Activated T-cell treated with anti-CD3 and anti-CD28 coated beads, Interleukin-2, amount 50 U/mL, for 24 hours (primary cell): ENCODE measurements at regions not wholly inside any gene's neighbourhood (a gene's known extent, or its start where the extent isn't known, plus 50 kb on each side); places are given as distances from the start of the nearest gene placed in this dataset.

Source experiments
- DNase-seq: peaks from one replicate; pipeline ENCODE4 v3.0.0-alpha.2; 2020
- H3K27ac Mint-ChIP-seq: 2 replicates; pipeline ENCODE4 v1.8.0; 2020; ENCODE audit warnings: mild to moderate bottlenecking, mixed read lengths
- H3K27me3 Mint-ChIP-seq: 2 replicates; pipeline ENCODE4 v1.8.0; 2020; ENCODE audit warnings: mixed read lengths
- H3K36me3 Mint-ChIP-seq: 2 replicates; pipeline ENCODE4 v1.8.0; 2020; ENCODE audit warnings: low read depth, mixed read lengths
- H3K4me1 Mint-ChIP-seq: 2 replicates; pipeline ENCODE4 v1.8.0; 2020; ENCODE audit warnings: low read depth, mixed read lengths
- H3K4me3 Mint-ChIP-seq: 2 replicates; pipeline ENCODE4 v1.8.0; 2020; ENCODE audit warnings: mild to moderate bottlenecking, moderate library complexity, mixed read lengths
- H3K9me3 Mint-ChIP-seq: 2 replicates; pipeline ENCODE4 v1.8.0; 2020; ENCODE audit warnings: mixed read lengths

DNA sequence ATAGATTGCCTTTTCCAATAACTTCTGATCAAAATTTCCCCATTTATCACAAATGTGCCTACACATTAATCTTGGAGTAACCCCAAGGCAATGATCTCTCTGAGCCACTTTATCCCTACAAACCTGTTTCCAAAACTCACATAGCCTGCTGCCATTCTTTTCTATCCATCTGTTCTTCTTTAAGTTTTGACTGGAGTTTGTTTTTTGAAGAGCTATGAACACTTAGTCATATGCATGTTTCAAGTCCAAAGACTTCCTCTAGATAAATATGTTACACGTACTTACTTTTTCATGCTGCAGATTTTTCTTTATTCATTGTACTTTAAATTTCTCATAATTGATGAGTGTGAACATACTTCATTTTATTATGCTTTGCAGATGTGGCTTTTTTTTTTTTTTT, 488.9 kb upstream of the CITED2 start:
- Mint-ChIP-seq H3K9me3 (no peaks in the 10 kb centered on the region), H3K27me3 (no peaks in the 10 kb centered on the region), H3K27ac (no peak overlapping the region), H3K36me3 (no peaks in the 10 kb centered on the region), H3K4me1 (peaks cover 2% of the 10 kb centered on the region), H3K4me3 (no peak overlapping the region)
- DNase-seq: no peak

DNA sequence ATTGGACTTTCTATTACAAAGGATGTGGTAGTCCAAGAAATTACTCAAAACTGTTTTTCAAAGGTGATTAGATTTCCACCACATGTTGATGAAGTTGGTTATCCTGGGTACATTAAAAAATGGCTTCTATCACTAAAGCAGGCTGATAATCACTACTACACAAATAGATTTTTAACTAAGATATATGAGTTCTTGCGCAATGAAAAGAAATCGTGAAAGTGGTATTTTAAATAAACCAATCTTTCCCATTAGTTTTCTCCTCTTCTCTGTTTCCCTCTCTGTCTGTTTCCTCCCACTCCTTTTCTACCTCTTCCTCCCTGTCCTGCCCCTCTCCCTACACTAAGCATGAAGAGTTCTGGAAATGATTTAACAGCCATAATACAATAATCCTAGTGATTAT, 487.9 kb upstream of the CITED2 start:
- no peaks in the 10 kb centered on the region for H3K27me3 Mint-ChIP-seq
- no peaks in the 10 kb centered on the region for H3K36me3 Mint-ChIP-seq
- DNase-seq: no peak
- no peaks in the 10 kb centered on the region for H3K9me3 Mint-ChIP-seq
- no peak overlapping the region for H3K27ac Mint-ChIP-seq
- H3K4me1 Mint-ChIP-seq: peaks cover 2% of the 10 kb centered on the region
- no peak overlapping the region for H3K4me3 Mint-ChIP-seq

DNA sequence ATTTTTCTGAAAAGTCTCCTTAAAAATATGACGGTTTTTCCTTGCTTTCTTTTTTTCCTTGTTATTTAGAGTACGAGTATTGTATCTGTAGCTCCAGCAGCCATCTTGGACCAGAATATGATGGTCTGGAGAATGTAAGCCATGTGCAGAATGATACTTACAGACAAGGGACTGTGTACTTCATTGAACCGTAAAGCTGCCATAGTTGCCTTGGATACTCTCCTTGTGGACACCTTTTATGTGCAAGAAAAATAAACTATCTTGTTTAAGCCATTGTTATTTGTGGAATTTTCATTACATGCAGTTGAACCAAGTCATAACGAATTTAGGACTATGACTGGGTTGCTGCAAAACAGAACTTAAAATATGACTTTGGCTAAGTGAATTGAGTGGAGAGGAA, 485.8 kb upstream of the CITED2 start:
- no peak for DNase-seq
- no peaks in the 10 kb centered on the region for H3K9me3 Mint-ChIP-seq
- no peaks in the 10 kb centered on the region for H3K36me3 Mint-ChIP-seq
- no peak overlapping the region for H3K27ac Mint-ChIP-seq
- H3K4me1 Mint-ChIP-seq: peaks cover 2% of the 10 kb centered on the region
- no peak overlapping the region for H3K4me3 Mint-ChIP-seq
- no peaks in the 10 kb centered on the region for H3K27me3 Mint-ChIP-seq

DNA sequence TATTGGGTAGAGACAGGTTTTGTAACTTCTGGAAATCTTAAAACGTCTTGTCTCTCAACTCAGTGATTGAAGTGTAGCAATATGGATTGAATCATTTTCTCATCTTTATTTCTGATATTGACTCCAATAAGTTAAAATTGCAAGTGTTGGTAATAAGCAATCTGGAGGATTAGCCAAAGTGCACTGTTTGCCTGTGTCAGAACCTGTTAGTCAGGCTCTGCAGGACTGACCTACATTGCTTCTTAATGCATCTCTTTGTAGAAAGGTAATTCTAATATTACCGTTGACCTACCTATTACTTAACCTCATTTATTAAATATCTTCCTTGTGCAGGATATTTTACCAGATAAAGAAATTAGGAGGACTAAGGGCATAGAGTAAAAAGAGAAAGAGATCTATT, 484.0 kb upstream of the CITED2 start:
- no peak overlapping the region for H3K27ac Mint-ChIP-seq
- no peak overlapping the region for H3K4me3 Mint-ChIP-seq
- no peak for DNase-seq
- no peaks in the 10 kb centered on the region for H3K36me3 Mint-ChIP-seq
- H3K4me1 Mint-ChIP-seq: no peaks in the 10 kb centered on the region
- no peaks in the 10 kb centered on the region for H3K27me3 Mint-ChIP-seq
- no peaks in the 10 kb centered on the region for H3K9me3 Mint-ChIP-seq

DNA sequence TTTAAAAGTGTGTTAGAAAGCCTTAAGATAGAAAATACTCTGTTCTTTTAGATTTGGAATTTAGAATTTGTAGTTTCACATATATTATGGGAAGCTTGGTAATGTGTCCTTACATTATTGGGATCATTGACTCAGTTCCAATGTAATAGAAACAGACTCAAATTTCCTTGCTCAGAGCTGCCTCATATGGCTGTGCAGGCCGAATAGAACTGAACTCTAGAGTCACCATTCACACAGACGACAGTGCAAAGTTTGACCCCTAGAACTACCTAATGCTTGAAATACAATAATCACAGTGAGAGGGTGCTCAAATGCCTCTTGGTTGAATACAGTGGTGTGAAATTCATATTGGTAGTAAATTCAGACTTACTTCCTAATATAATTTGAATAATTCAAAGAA, 482.7 kb upstream of the CITED2 start:
- Mint-ChIP-seq H3K9me3 (no peaks in the 10 kb centered on the region), H3K27me3 (no peaks in the 10 kb centered on the region), H3K4me3 (no peak overlapping the region), H3K27ac (no peak overlapping the region), H3K36me3 (no peaks in the 10 kb centered on the region), H3K4me1 (no peaks in the 10 kb centered on the region)
- no peak for DNase-seq

DNA sequence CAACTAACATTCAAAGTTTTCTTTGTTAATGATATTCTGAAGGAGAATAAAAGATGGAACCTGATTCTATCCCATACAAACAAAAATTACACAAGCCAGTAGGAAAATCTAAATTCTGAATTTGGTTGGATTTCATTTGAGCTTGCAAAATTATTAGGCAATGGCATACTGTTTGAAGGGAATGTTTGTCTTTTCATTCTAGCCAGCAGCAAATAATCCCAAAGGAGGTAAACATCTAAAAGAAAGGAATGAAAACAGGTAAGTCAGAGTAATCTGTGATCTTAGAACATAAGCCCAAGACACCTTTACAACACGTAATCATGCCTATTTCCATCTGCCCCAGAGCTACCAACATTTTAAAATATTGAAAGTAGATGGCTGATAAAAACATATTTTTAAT, 482.1 kb upstream of the CITED2 start:
- H3K9me3 Mint-ChIP-seq: no peaks in the 10 kb centered on the region
- no peak overlapping the region for H3K27ac Mint-ChIP-seq
- no peaks in the 10 kb centered on the region for H3K27me3 Mint-ChIP-seq
- H3K4me3 Mint-ChIP-seq: no peak overlapping the region
- no peaks in the 10 kb centered on the region for H3K4me1 Mint-ChIP-seq
- DNase-seq: no peak
- no peaks in the 10 kb centered on the region for H3K36me3 Mint-ChIP-seq

DNA sequence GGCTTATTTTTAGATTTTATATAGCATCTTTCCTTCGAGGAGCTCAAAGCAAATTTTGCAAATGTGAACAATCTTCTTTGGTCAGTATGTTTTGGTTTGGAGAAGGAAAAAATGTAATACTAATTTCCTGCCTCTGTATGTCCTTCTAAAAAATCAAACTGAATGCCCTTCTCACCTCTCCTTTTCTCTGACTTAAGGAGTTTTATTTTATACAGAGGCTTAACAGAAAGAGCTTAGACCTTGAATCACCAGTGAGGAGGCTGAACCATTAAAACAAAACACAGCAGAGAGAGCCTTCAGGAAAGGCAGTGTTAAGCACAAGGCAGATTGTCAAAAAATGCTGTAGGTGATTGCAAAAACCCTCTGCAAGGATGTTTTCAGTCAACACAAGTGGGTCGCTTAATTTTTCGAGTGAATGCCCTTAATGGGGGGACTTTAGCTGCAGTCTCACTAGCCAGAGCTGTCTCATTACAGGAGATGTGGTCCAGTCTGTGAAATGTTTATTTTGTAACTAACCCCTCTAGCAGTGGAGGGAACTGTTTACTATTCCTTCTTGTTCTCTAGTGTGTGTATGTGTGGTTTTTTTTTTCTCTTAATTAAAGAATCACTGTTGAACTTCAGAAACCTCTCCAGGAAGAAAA, 481.3 kb upstream of the CITED2 start:
- no peaks in the 10 kb centered on the region for H3K27me3 Mint-ChIP-seq
- H3K27ac Mint-ChIP-seq: no peak overlapping the region
- H3K9me3 Mint-ChIP-seq: no peaks in the 10 kb centered on the region
- no peaks in the 10 kb centered on the region for H3K4me1 Mint-ChIP-seq
- H3K4me3 Mint-ChIP-seq: no peak overlapping the region
- DNase-seq: no peak
- H3K36me3 Mint-ChIP-seq: no peaks in the 10 kb centered on the region

GRCh38 chr6:139853302-139853992, 479.0 kb upstream of the CITED2 start:
- H3K4me1 Mint-ChIP-seq: no peaks in the 10 kb centered on the region
- H3K27ac Mint-ChIP-seq: no peak overlapping the region
- H3K4me3 Mint-ChIP-seq: no peak overlapping the region
- no peaks in the 10 kb centered on the region for H3K36me3 Mint-ChIP-seq
- H3K9me3 Mint-ChIP-seq: peaks cover 2% of the 10 kb centered on the region
- H3K27me3 Mint-ChIP-seq: no peaks in the 10 kb centered on the region
- no peak for DNase-seq

GRCh38 chr6:139852488-139853140, 478.2 kb upstream of the CITED2 start:
- Mint-ChIP-seq H3K27me3 (no peaks in the 10 kb centered on the region), H3K4me3 (no peak overlapping the region), H3K4me1 (no peaks in the 10 kb centered on the region)

GRCh38 chr6:139852067-139852466, 477.6 kb upstream of the CITED2 start:
- Mint-ChIP-seq H3K4me1 (no peaks in the 10 kb centered on the region), H3K27ac (no peak overlapping the region), H3K36me3 (no peaks in the 10 kb centered on the region), H3K9me3 (peaks cover 2% of the 10 kb centered on the region), H3K4me3 (no peak overlapping the region), H3K27me3 (no peaks in the 10 kb centered on the region)
- no peak for DNase-seq

More at GRCh38 chr6:139852488-139853140, 478.2 kb upstream of the CITED2 start:
- H3K9me3 Mint-ChIP-seq: peaks cover 2% of the 10 kb centered on the region
- no peak overlapping the region for H3K27ac Mint-ChIP-seq
- no peaks in the 10 kb centered on the region for H3K36me3 Mint-ChIP-seq
- DNase-seq: no peak

GRCh38 chr6:139851206-139851605, 476.8 kb upstream of the CITED2 start:
- Mint-ChIP-seq H3K4me3 (no peak overlapping the region), H3K9me3 (peaks cover 2% of the 10 kb centered on the region), H3K4me1 (no peaks in the 10 kb centered on the region), H3K27ac (no peak overlapping the region), H3K27me3 (no peaks in the 10 kb centered on the region), H3K36me3 (no peaks in the 10 kb centered on the region)
- DNase-seq: no peak

GRCh38 chr6:139850512-139850911, 476.1 kb upstream of the CITED2 start:
- Mint-ChIP-seq H3K4me3 (no peak overlapping the region), H3K4me1 (no peaks in the 10 kb centered on the region), H3K27me3 (no peaks in the 10 kb centered on the region), H3K36me3 (no peaks in the 10 kb centered on the region), H3K27ac (no peak overlapping the region), H3K9me3 (peaks cover 2% of the 10 kb centered on the region)
- DNase-seq: no peak

GRCh38 chr6:139847457-139847813, 473.0 kb upstream of the CITED2 start:
- no peak overlapping the region for H3K4me3 Mint-ChIP-seq
- H3K4me1 Mint-ChIP-seq: no peaks in the 10 kb centered on the region
- no peaks in the 10 kb centered on the region for H3K36me3 Mint-ChIP-seq
- H3K27me3 Mint-ChIP-seq: peaks cover 2% of the 10 kb centered on the region
- no peak for DNase-seq
- no peak overlapping the region for H3K27ac Mint-ChIP-seq
- peaks cover 2% of the 10 kb centered on the region for H3K9me3 Mint-ChIP-seq

DNA sequence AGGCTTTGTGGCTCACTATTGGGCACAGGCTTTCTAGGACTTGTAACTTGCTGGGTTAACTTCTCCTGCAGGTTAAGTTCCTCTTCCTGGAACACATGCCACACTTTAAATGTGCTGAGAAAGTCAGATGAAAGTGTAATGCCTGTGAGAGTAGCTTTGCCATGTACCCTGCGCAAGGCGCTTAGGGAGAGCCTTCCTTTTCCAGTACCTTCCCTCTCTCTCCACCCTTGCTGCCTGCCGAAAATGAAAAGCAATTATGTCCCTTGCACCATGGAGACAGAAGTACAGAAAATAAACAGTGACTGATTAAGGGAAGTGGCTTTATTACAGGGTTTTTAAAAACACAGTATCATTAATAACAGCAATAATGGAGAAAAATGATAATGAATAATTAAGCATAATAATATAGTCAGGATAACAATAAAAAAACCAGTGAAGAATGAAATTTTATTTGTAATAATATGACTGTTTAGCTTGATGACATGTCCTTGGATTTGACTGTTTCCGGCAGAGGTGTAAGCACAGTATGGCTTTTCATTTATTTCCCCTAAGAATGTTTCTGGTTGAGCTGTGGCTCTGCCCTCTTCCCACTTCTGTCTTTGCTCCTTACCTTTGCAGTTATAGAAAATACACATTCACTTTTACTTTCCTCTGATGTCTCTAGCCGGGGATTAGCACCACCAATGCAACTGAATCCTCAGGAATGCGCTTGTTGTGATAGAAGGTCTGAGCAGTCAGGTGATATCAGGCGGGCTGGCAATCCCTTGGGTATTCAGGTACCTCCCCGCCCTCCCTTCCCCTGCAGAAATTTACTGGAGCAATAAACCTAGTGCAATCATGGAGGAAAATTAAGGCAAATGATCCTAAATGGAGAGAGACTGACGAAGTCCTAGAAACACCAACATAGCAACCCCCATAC, 472.3 kb upstream of the CITED2 start:
- Mint-ChIP-seq H3K27ac (no peak overlapping the region), H3K4me1 (no peaks in the 10 kb centered on the region), H3K36me3 (no peaks in the 10 kb centered on the region), H3K27me3 (peaks cover 2% of the 10 kb centered on the region), H3K9me3 (peaks cover 2% of the 10 kb centered on the region), H3K4me3 (no peak overlapping the region)
- no peak for DNase-seq
